Central memory CD8-positive, alpha-beta T cell (primary cell): ENCODE measurements at regions not wholly inside any gene's neighbourhood (a gene's known extent, or its start where the extent isn't known, plus 50 kb on each side); places are given as distances from the start of the nearest gene placed in this dataset.
"Not testable (repeated sequence)": the region's sequence is repeated elsewhere in the genome, so short reads cannot be mapped to it uniquely, and the experiment has no call there.

Source experiments
- ATAC-seq: fragments of 150-1000 bp; cut with Tn5 transposase; replicated peaks from 2 replicates; pipeline ENCODE4 v1.10.0; 2022; ENCODE audit warnings: mild to moderate bottlenecking, moderate FRiP score, moderate number of reproducible peaks; ENCODE audit not compliant: poor library complexity, severe bottlenecking; ENCODE audit errors: extremely low read depth
- DNase-seq, 2 donors: peaks; one replicate each; pipeline ENCODE4 v3.0.0; 2021; ENCODE audit warnings: low spot score in 2 of 2
- H3K27ac Mint-ChIP-seq: one replicate; pipeline ENCODE4 v1.8.0; 2022; ENCODE audit warnings: low read depth, mild to moderate bottlenecking, moderate library complexity, mixed read lengths
- H3K27me3 Mint-ChIP-seq: one replicate; pipeline ENCODE4 v1.8.0; 2022; ENCODE audit warnings: mixed read lengths
- H3K36me3 Mint-ChIP-seq: one replicate; pipeline ENCODE4 v1.8.0; 2022; ENCODE audit warnings: mild to moderate bottlenecking, moderate library complexity, mixed read lengths; ENCODE audit not compliant: insufficient read depth
- H3K4me1 Mint-ChIP-seq: one replicate; pipeline ENCODE4 v1.8.0; 2022; ENCODE audit warnings: mixed read lengths
- H3K4me3 Mint-ChIP-seq: one replicate; pipeline ENCODE4 v1.8.0; 2022; ENCODE audit warnings: mild to moderate bottlenecking, moderate library complexity, mixed read lengths
- H3K9me3 Mint-ChIP-seq: one replicate; pipeline ENCODE4 v1.8.0; 2022; ENCODE audit warnings: mixed read lengths

GRCh38 chr6:85866370-85866730 is 223.7 kb upstream of the SYNCRIP start:
- no peak overlapping the region for H3K4me3 Mint-ChIP-seq
- H3K4me1 Mint-ChIP-seq = no peaks in the 10 kb centered on the region
- H3K36me3 Mint-ChIP-seq = no peaks in the 10 kb centered on the region
- no peak for DNase-seq
- H3K27me3 Mint-ChIP-seq = no peaks in the 10 kb centered on the region
- H3K27ac Mint-ChIP-seq = no peak overlapping the region
- ATAC-seq = no peak
- H3K9me3 Mint-ChIP-seq = no peaks in the 10 kb centered on the region

DNA sequence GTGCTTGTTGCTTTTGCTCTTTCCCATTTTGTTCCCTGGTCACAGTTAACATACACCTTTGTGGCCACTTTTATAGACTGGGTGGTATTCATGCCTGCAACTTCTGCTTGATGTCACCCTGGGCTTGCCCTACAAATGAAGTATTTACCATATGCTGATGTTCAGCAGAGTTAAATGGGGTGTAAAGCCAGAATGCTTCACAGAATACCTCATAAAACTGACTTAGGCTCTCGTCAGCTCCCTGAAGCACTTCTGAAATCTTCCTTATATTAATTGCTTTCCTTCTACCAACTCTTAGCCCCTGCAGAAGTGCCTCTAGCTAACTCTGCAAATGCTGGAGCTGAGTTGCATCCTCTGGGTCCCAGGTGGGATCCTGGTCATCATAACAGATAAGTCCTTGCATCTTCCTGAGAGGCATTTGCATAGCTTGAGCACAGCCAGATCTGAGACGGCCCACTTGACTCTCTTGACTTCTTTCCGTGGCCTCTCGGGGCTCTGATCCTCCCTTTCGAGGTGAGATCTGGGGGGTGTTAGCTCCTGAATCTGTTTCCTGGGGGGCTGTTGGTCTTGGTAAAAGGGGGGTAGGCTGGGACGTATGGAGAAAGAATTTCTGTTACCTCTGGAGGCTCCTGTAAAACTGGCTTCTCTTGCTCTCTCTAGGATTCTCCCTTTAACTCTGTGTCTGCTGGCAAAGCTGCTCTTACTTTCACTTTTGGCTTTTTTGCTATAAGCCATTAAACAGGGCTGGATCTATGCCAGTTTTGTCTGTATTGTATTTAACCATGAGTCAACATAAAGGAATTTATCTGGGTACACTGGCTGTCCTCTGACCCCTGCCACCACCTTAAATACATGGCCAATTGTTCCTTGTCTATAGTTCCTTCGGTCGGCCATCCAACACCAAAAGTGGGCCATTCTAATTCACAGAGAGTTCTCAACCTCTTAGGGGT is 223.0 kb upstream of the SYNCRIP start:
- ATAC-seq (no peak), DNase-seq (no peak)
- H3K9me3 Mint-ChIP-seq = no peaks in the 10 kb centered on the region
- H3K4me1 Mint-ChIP-seq = no peaks in the 10 kb centered on the region
- peaks cover 3% of the 10 kb centered on the region for H3K27me3 Mint-ChIP-seq
- no peaks in the 10 kb centered on the region for H3K36me3 Mint-ChIP-seq
- H3K4me3 Mint-ChIP-seq = no peak overlapping the region
- no peak overlapping the region for H3K27ac Mint-ChIP-seq

GRCh38 chr6:85864453-85865401 is 222.0 kb upstream of the SYNCRIP start:
- H3K27me3 Mint-ChIP-seq = peaks cover 13% of the 10 kb centered on the region
- DNase-seq (no peak), ATAC-seq (no peak)
- no peak overlapping the region for H3K27ac Mint-ChIP-seq
- H3K9me3 Mint-ChIP-seq = no peaks in the 10 kb centered on the region
- H3K4me3 Mint-ChIP-seq = no peak overlapping the region
- no peaks in the 10 kb centered on the region for H3K4me1 Mint-ChIP-seq
- H3K36me3 Mint-ChIP-seq = no peaks in the 10 kb centered on the region

DNA sequence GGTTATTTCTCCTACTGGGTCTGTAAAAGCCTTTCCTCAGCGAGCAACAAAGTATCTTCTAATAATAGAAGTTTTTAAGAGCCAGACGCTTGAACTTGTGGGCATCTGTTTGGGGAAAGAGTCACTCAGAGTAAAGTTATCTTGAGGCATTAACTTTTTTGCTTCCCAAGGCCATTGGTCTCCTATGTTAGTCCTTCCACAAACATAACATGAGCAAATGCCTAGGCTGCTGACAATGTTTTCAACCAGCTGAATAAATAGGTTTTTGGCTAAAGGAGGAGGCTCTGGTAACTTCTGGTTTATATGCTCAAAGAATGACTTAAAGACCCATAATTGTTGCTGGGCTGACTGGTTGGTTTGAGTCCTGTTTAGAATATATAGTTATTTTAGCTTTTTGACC is 213.5 kb upstream of the SYNCRIP start:
- no peak for DNase-seq
- Mint-ChIP-seq H3K27me3 (peaks cover 33% of the 10 kb centered on the region), H3K36me3 (no peaks in the 10 kb centered on the region), H3K9me3 (no peaks in the 10 kb centered on the region), H3K4me3 (no peak overlapping the region), H3K27ac (no peak overlapping the region), H3K4me1 (no peaks in the 10 kb centered on the region)
- ATAC-seq = no peak

DNA sequence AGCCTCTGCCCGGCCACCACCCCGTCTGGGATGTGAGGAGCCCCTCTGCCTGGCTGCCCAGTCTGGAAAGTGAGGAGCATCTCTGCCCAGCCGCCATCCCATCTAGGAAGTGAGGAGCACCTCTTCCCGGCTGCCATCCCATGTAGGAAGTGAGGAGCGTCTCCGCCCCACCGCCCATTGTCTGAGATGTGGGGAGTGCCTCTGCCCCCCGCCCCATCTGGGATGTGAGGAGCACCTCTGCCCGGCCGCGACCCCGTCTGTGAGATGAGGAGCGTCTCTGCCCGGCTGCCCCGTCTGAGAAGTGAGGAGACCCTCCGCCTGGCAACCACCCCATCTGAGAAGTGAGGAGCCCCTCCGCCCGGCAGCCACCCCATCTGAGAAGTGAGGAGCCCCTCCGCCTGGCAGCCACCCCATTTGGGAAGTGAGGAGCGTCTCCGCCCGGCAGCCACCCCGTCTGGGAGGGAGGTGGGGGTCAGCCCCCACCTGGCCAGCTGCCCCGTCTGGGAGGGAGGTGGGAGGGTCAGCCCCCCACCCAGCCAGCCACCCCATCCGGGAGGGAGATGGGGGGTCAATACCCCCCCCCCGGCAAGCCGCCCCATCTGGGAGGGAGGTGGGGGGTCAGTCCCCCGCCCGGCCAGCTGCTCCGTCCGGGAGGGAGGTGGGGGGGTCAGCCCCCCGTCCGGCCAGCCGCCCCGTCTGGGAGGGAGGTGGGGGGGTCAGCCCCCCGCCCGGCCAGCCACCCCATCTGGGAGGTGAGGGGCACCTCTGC is 195.8 kb upstream of the SYNCRIP start:
- DNase-seq, H3K36me3 Mint-ChIP-seq, H3K27me3 Mint-ChIP-seq, H3K4me1 Mint-ChIP-seq, H3K4me3 Mint-ChIP-seq, H3K27ac Mint-ChIP-seq, ATAC-seq: not testable (repeated sequence)
- peaks cover 28% of the 10 kb centered on the region for H3K9me3 Mint-ChIP-seq

GRCh38 chr6:85828973-85829372 is 186.3 kb upstream of the SYNCRIP start:
- H3K36me3 Mint-ChIP-seq = no peaks in the 10 kb centered on the region
- H3K27me3 Mint-ChIP-seq = peaks cover under 1% of the 10 kb centered on the region
- ATAC-seq (no peak), DNase-seq (no peak)
- H3K9me3 Mint-ChIP-seq = peaks cover 27% of the 10 kb centered on the region
- H3K27ac Mint-ChIP-seq = no peak overlapping the region
- no peaks in the 10 kb centered on the region for H3K4me1 Mint-ChIP-seq
- no peak overlapping the region for H3K4me3 Mint-ChIP-seq

DNA sequence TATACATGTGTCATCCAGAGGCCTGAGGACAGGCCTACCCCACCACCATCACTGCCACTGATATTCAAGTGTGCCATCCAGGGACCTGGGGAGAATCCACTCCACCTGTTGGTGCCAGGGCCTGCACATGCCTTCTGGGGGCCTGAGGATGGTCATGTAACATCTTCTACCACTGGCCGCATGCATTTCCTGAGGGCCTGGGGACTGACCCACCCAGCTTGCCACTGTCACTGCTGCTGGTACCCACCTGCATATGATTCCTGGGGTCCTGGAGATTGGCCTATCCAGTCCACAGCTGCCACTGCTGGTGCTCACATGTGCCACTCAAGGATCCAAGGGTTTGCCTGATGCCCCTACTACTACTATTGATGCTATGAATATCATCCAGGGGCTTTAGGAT is 184.3 kb upstream of the SYNCRIP start:
- Mint-ChIP-seq H3K27ac (no peak overlapping the region), H3K4me1 (no peaks in the 10 kb centered on the region), H3K36me3 (no peaks in the 10 kb centered on the region), H3K27me3 (no peaks in the 10 kb centered on the region), H3K9me3 (peaks cover 27% of the 10 kb centered on the region), H3K4me3 (no peak overlapping the region)
- ATAC-seq (no peak), DNase-seq (no peak)

DNA sequence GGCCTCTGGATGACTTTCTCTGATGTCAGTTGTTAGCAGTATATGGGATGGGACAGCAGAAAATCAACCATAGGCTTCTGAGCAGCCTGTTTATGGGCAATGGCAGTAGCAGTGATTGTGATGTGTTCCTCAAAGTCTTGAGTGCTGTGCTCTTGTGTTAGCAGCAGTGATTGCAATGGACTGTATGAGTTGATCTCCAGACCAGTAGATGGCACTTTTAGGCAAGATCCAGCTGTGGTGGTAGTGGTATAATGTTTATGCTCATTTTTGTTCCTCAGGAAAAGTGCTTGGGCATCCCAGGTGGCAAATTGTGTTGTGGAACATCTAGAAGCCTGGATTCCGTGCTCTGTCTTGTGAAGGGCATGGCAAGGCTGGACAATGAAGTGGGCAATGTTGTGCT is 181.6 kb upstream of the SYNCRIP start:
- Mint-ChIP-seq H3K9me3 (peaks cover 26% of the 10 kb centered on the region), H3K27me3 (no peaks in the 10 kb centered on the region), H3K4me3 (no peak overlapping the region), H3K36me3 (no peaks in the 10 kb centered on the region), H3K4me1 (no peaks in the 10 kb centered on the region), H3K27ac (no peak overlapping the region)
- DNase-seq = no peak
- no peak for ATAC-seq

GRCh38 chr6:85810558-85810957 is 167.9 kb upstream of the SYNCRIP start:
- Mint-ChIP-seq H3K4me1 (no peaks in the 10 kb centered on the region), H3K27me3 (peaks cover 29% of the 10 kb centered on the region), H3K4me3 (no peak overlapping the region), H3K9me3 (peaks cover under 1% of the 10 kb centered on the region), H3K27ac (no peak overlapping the region), H3K36me3 (no peaks in the 10 kb centered on the region)
- DNase-seq (no peak), ATAC-seq (no peak)

GRCh38 chr6:85803721-85804120 is 161.0 kb upstream of the SYNCRIP start:
- ATAC-seq (no peak), DNase-seq (no peak)
- Mint-ChIP-seq H3K9me3 (no peaks in the 10 kb centered on the region), H3K4me1 (no peaks in the 10 kb centered on the region), H3K27ac (no peak overlapping the region), H3K27me3 (peaks cover 29% of the 10 kb centered on the region), H3K36me3 (no peaks in the 10 kb centered on the region), H3K4me3 (no peak overlapping the region)

DNA sequence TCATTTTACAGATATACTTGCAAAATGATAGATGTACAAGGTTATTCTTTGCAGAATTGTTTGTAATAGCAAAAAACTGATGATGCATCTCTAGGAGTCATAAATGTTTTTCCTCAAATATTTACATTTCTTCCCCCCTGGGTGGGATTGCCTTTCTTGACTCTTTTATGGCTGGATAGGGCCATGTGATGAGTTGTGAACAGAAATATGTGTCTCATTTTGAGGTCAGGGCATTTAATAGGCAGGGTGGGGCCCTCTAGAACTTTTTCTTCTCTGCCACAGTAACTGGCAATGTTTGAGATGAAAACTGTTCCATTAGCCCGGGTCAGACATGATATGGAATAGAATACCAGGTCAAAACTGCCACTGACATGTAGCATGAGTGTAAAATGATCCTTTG is 159.5 kb upstream of the SYNCRIP start:
- no peak for ATAC-seq

DNA sequence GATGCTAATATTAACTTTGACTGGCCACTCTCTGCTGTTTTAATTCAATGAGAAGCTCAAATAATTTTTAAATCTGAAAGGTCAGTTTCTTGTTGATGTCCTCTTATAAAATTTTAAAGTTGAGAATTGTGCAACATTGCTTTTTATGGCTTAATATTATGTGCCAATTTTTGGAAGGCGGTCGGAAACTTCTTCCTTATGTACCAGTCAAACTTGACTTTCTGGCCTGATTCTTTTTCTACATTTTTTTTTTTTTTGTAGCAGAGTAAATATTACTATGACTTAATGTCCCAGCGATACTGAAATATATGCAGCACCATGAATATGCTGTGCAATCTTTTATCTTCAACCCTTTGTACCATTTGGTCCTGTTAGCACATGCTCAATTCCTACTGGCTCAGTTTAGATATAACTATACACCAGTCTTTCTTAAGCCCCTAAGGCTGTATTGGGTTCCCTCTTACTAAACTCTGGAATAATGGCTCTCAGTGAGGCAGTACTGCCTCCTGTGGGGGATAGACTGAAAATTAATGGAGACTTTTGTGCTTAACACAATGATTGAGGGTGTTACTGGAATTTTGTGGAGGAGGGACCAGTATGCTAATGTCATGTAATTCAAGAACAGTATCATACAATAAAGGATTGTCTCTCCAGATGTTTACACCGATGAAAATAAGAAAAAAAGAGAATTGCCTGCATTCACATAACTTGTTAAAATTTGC is 156.4 kb upstream of the SYNCRIP start:
- no peaks in the 10 kb centered on the region for H3K4me1 Mint-ChIP-seq
- no peak for DNase-seq
- H3K36me3 Mint-ChIP-seq = no peaks in the 10 kb centered on the region
- H3K27ac Mint-ChIP-seq = no peak overlapping the region
- H3K4me3 Mint-ChIP-seq = no peak overlapping the region
- no peak for ATAC-seq
- peaks cover 39% of the 10 kb centered on the region for H3K27me3 Mint-ChIP-seq
- H3K9me3 Mint-ChIP-seq = no peaks in the 10 kb centered on the region

More for the DNA sequence above, 159.5 kb upstream of the SYNCRIP start:
- Mint-ChIP-seq H3K27me3 (peaks cover 40% of the 10 kb centered on the region), H3K4me1 (no peaks in the 10 kb centered on the region), H3K4me3 (no peak overlapping the region), H3K36me3 (no peaks in the 10 kb centered on the region), H3K27ac (no peak overlapping the region), H3K9me3 (no peaks in the 10 kb centered on the region)
- no peak for DNase-seq
